ENCODE measurements at regions not wholly inside any gene's neighbourhood (a gene's known extent, or its start where the extent isn't known, plus 50 kb on each side); places are given as distances from the start of the nearest gene placed in this dataset.

- intact Hi-C loops (cut with DNase I) = no loop called here
- Histone ChIP-seq H3K27me3 (replicated peaks; ENCODE audit: insufficient read depth) (no peaks in the 10 kb centered on the region), H3K9me3 (no peaks in the 10 kb centered on the region), H3K4me1 (replicated peaks) (no peaks in the 10 kb centered on the region), H3K36me3 (no peaks in the 10 kb centered on the region), H3K4me3 (no peak overlapping the region), H3K27ac (no peak overlapping the region)
- TF ChIP-seq POLR2AphosphoS5 (IDR thresholded peaks at IDR 0.05) (no peak), POLR2A (IDR thresholded peaks at IDR 0.05) (no peak), CTCF (IDR thresholded peaks at IDR 0.05) (no peak)
- DNase-seq (ENCODE audit: low spot score) = no peak
Observed at GRCh38 chr16:63175313-63175712, 1139.1 kb upstream of the CDH8 start.

DNA sequence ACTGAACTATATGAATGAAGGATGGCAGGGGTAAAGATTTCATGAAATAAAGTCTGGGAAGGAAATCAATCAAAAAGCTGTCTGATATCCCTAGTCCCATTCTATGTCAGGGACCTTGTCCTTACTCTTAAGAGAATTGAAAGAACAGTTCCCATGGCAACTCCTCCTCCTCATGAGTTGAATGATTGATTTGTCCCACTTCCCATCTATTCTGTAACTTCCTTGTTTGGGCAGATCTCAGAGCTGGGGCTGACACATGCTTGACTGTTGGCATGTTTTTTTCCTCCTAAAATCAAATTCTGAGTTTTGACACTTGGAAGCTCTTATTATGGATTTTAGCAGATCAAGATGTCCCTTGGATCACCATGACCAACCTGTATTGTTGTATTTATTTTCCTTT is 1138.6 kb upstream of the CDH8 start:
- H3K9me3 ChIP-seq = no peaks in the 10 kb centered on the region
- intact Hi-C loops (cut with DNase I) = no loop called here
- no peaks in the 10 kb centered on the region for H3K27me3 ChIP-seq (replicated peaks; ENCODE audit: insufficient read depth)
- no peaks in the 10 kb centered on the region for H3K4me1 ChIP-seq (replicated peaks)
- no peaks in the 10 kb centered on the region for H3K36me3 ChIP-seq
- no peak overlapping the region for H3K27ac ChIP-seq
- no peak for TF ChIP-seq POLR2AphosphoS5 (IDR thresholded peaks at IDR 0.05)
- no peak for TF ChIP-seq POLR2A (IDR thresholded peaks at IDR 0.05)
- TF ChIP-seq CTCF (IDR thresholded peaks at IDR 0.05) = no peak
- no peak overlapping the region for H3K4me3 ChIP-seq
- no peak for DNase-seq (ENCODE audit: low spot score)

DNA sequence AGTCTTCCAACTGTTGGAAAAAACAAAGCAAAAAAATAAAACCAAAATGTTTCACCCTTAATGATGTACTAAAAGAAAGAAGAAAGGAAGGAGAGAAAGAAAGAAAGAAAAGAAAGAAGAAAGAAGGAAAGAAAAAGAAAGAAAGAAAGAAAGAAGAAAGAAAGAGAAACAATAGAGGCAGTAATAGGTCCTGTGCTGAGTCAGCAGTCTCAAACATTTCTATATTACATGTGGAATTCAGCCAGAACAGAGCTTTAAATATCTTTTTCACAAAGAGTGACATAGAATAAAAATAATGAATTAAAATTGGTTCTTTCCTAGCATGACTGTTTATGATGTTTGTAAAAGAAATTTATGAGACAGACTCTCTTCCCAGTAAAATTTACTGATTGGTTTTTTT is 1135.3 kb upstream of the CDH8 start:
- intact Hi-C loops (cut with DNase I) = no loop called here
- Histone ChIP-seq H3K27me3 (replicated peaks; ENCODE audit: insufficient read depth) (no peaks in the 10 kb centered on the region), H3K4me1 (replicated peaks) (no peaks in the 10 kb centered on the region), H3K4me3 (no peak overlapping the region), H3K9me3 (no peaks in the 10 kb centered on the region), H3K36me3 (no peaks in the 10 kb centered on the region), H3K27ac (no peak overlapping the region)
- no peak for DNase-seq (ENCODE audit: low spot score)
- TF ChIP-seq CTCF (IDR thresholded peaks at IDR 0.05) = no peak
- no peak for TF ChIP-seq POLR2AphosphoS5 (IDR thresholded peaks at IDR 0.05)
- TF ChIP-seq POLR2A (IDR thresholded peaks at IDR 0.05) = no peak

- whole genome bisulfite sequencing = 88% methylated on average over 2 of the region's 2 CpGs
- H3K36me3 ChIP-seq = no peaks in the 10 kb centered on the region
- H3K9me3 ChIP-seq = no peaks in the 10 kb centered on the region
- intact Hi-C loops (cut with DNase I) = no loop called here
- H3K27ac ChIP-seq = no peak overlapping the region
- H3K27me3 ChIP-seq (replicated peaks; ENCODE audit: insufficient read depth) = no peaks in the 10 kb centered on the region
- TF ChIP-seq POLR2A (IDR thresholded peaks at IDR 0.05) (no peak), POLR2AphosphoS5 (IDR thresholded peaks at IDR 0.05) (no peak), CTCF (IDR thresholded peaks at IDR 0.05) (no peak)
- DNase-seq (ENCODE audit: low spot score) = no peak
- H3K4me3 ChIP-seq = no peak overlapping the region
- H3K4me1 ChIP-seq (replicated peaks) = no peaks in the 10 kb centered on the region
Observed at GRCh38 chr16:63169100-63169499, 1132.9 kb upstream of the CDH8 start.

DNA sequence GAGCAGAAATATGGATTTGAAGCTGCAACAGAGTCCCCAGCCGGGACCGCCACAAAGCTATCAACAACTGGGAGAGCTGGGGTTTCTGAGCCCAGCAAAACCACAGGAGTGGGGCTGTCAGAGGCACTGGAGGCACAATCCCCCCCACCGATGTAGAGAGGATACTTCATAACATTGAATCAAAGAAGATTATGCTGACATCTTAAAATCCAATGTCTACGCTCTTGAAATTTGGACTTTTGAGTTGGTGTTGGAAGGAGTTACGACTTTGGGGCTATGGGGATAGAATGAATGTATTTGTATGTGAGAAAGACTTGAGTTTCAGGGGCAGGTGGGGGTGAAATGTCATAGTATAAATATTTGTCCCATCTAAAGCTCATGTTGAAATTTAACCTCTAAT is 1121.6 kb upstream of the CDH8 start:
- TF ChIP-seq CTCF (IDR thresholded peaks at IDR 0.05) = no peak
- no peak for TF ChIP-seq POLR2AphosphoS5 (IDR thresholded peaks at IDR 0.05)
- no peak for TF ChIP-seq POLR2A (IDR thresholded peaks at IDR 0.05)
- intact Hi-C loops (cut with DNase I) = no loop called here
- Histone ChIP-seq H3K36me3 (no peaks in the 10 kb centered on the region), H3K9me3 (no peaks in the 10 kb centered on the region), H3K4me1 (replicated peaks) (no peaks in the 10 kb centered on the region), H3K4me3 (no peak overlapping the region), H3K27ac (no peak overlapping the region), H3K27me3 (replicated peaks; ENCODE audit: insufficient read depth) (no peaks in the 10 kb centered on the region)
- 95% methylated on average over 5 of the region's 5 CpGs for WGBS
- DNase-seq (ENCODE audit: low spot score) = no peak

Data from prostate gland (tissue), 2 donors.